Naive thymus-derived CD4-positive, alpha-beta T cell (primary cell): ENCODE measurements at regions not wholly inside any gene's neighbourhood (a gene's known extent, or its start where the extent isn't known, plus 50 kb on each side); places are given as distances from the start of the nearest gene placed in this dataset.

Experiments used
- ATAC-seq: fragments of 150-1000 bp; cut with Tn5 transposase; 2 replicates; pipeline ENCODE4 v1.10.0; 2021; ENCODE audit warnings: mild to moderate bottlenecking, moderate library complexity
- CTCF ChIA-PET: fragments of 350-600 bp; sonication (Branson Sonifier 250); formaldehyde crosslinking; loops from one replicate; lab custom pipeline; 2021; ENCODE audit warnings: antibody characterized with exemption; lab: Charles Lee
- POLR2A ChIA-PET: fragments of 350-600 bp; sonication (Branson Sonifier 250); formaldehyde crosslinking; loops from one replicate; lab custom pipeline; 2021; ENCODE audit warnings: antibody characterized with exemption, inconsistent platforms; lab: Charles Lee
- DNase-seq, 9 donors: peaks; one replicate each; pipeline versions ENCODE4 v3.0.0 to v3.0.0-alpha.2; 2020 to 2022; ENCODE audit warnings: mixed read lengths in 1 of 9
- H3K27ac ChIP-seq: one replicate; pipeline ENCODE4 v1.7.0; 2013; ENCODE audit warnings: mild to moderate bottlenecking, low read depth, low read length, moderate library complexity
- H3K27me3 ChIP-seq, 2 donors: one replicate each; pipeline ENCODE4 v1.7.0; 2013; ENCODE audit warnings: low read length in 2 of 2, mild to moderate bottlenecking in 2 of 2, moderate library complexity in 2 of 2; ENCODE audit not compliant: control insufficient read depth in 2 of 2, insufficient read depth in 2 of 2
- H3K36me3 ChIP-seq, 3 experiments: 1 replicate in 2 of 3; 2 replicates in 1 of 3; pipeline ENCODE4 v1.7.0; 2013; ENCODE audit warnings: low read length in 3 of 3, mild to moderate bottlenecking in 3 of 3, moderate library complexity in 1 of 3; ENCODE audit not compliant: insufficient read depth in 3 of 3, control insufficient read depth in 2 of 3
- H3K4me1 ChIP-seq, 2 donors: one replicate each; pipeline ENCODE4 v1.7.0; 2013; ENCODE audit warnings: low read length in 2 of 2, mild to moderate bottlenecking in 2 of 2, moderate library complexity in 1 of 2; ENCODE audit not compliant: control insufficient read depth in 2 of 2, insufficient read depth in 2 of 2
- H3K4me3 ChIP-seq: 2 replicates; pipeline ENCODE4 v1.7.0; 2013; ENCODE audit warnings: mild to moderate bottlenecking, low read length
- H3K9me3 ChIP-seq, 3 experiments: 1 replicate in 2 of 3; 2 replicates in 1 of 3; pipeline ENCODE4 v1.7.0; 2013; ENCODE audit warnings: low read length in 3 of 3; ENCODE audit not compliant: control insufficient read depth in 2 of 3
- H3K27ac Mint-ChIP-seq, 9 donors: one replicate each; pipeline ENCODE4 v1.8.0; 2020 to 2022; ENCODE audit warnings: mixed read lengths in 9 of 9, mild to moderate bottlenecking in 8 of 9, moderate library complexity in 5 of 9, inconsistent platforms in 2 of 9
- H3K27me3 Mint-ChIP-seq, 5 donors: one replicate each; pipeline ENCODE4 v1.8.0; 2021 to 2022; ENCODE audit warnings: mixed read lengths in 5 of 5, mild to moderate bottlenecking in 1 of 5
- H3K36me3 Mint-ChIP-seq, 5 donors: one replicate each; pipeline ENCODE4 v1.8.0; 2020 to 2022; ENCODE audit warnings: mixed read lengths in 5 of 5, mild to moderate bottlenecking in 3 of 5, inconsistent platforms in 1 of 5
- H3K4me1 Mint-ChIP-seq, 7 donors: one replicate each; pipeline ENCODE4 v1.8.0; 2020 to 2022; ENCODE audit warnings: mixed read lengths in 7 of 7, mild to moderate bottlenecking in 3 of 7, inconsistent platforms in 1 of 7
- H3K4me3 Mint-ChIP-seq, 10 donors: one replicate each; pipeline ENCODE4 v1.8.0; 2020 to 2022; ENCODE audit warnings: mild to moderate bottlenecking in 10 of 10, mixed read lengths in 10 of 10, moderate library complexity in 6 of 10, inconsistent platforms in 2 of 10
- H3K9me3 Mint-ChIP-seq, 11 donors: one replicate each; pipeline ENCODE4 v1.8.0; 2020 to 2022; ENCODE audit warnings: mixed read lengths in 11 of 11, mild to moderate bottlenecking in 4 of 11, inconsistent platforms in 1 of 11, moderate library complexity in 1 of 11
- intact Hi-C, 2 donors: fragments of 100-400 bp; cut with micrococcal nuclease; formaldehyde crosslinking; loops; one replicate each; pipeline ENCODE4 v1.15.1; 2023

DNA sequence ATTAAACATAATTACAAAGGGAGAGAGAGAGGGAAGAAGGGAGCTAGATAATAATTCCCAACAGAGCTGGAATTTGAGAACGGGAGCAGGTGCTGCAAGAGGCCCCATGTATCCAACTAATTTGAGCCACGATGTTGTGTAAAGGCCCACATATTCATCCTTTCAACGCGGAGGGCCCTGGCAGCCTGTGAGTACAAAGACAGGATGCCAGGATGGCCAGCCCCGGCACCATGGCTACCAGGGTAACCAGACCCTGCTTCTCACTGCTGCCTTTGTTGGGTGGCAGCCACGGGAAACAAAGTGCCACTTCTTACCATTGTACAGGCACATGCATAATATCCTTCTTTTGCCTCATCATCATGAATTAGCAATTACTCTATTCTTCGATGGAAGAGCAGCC is 492.0 kb upstream of the NRSN1 start:
- H3K27ac ChIP-seq, result no peak overlapping the region
- no peaks in the 10 kb centered on the region for H3K4me1 Mint-ChIP-seq
- H3K27me3 Mint-ChIP-seq, result no peaks in the 10 kb centered on the region
- intact Hi-C loops, result no loop called here
- no peaks in the 10 kb centered on the region for H3K9me3 ChIP-seq
- no peak overlapping the region for H3K4me3 Mint-ChIP-seq
- DNase-seq, result no peak
- H3K9me3 Mint-ChIP-seq, result peaks cover 0 to 8% (median 0%) of the 10 kb centered on the region in 11 donors
- H3K36me3 Mint-ChIP-seq, result no peaks in the 10 kb centered on the region
- ChIA-PET CTCF (interaction anchor here (0.5 kb wide), 1 partner anchor 126 kb away, joined by 3 read pairs; no protein-coding TSS in a partner anchor), POLR2A (no interaction called here)
- H3K4me1 ChIP-seq, result no peaks in the 10 kb centered on the region
- H3K36me3 ChIP-seq, result no peaks in the 10 kb centered on the region
- no peak for ATAC-seq
- H3K27ac Mint-ChIP-seq, result no peak overlapping the region
- no peaks in the 10 kb centered on the region for H3K27me3 ChIP-seq
- no peak overlapping the region for H3K4me3 ChIP-seq

- H3K4me1 ChIP-seq, result no peaks in the 10 kb centered on the region
- CTCF ChIA-PET, result no interaction called here
- intact Hi-C loops, result no loop called here
These were observed 490.9 kb upstream of the NRSN1 start for GRCh38 chr6:23635150-23635549.

DNA sequence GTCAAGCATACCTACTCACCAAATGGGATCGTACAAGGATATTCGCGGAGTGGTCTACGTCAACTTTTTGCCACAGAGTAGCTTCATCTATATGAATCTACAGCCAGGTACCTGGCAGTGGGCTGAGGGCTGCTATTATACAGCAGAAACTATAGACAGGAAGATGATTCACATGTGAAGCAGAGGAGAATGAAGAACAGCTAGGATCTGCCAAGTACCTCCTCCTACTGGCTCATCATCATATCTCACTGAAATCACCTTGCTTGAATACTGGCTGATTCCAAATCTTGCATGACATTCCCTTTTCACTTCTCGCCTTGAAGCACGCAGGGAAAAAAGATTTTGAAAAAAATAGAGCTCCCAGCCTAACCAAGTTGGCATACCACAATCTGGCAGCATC is 488.7 kb upstream of the NRSN1 start:
- Mint-ChIP-seq H3K4me1 (no peaks in the 10 kb centered on the region), H3K4me3 (no peak overlapping the region), H3K27ac (no peak overlapping the region), H3K27me3 (no peaks in the 10 kb centered on the region), H3K9me3 (peaks cover 0 to 7% (median 0%) of the 10 kb centered on the region in 11 donors), H3K36me3 (no peaks in the 10 kb centered on the region)
- POLR2A ChIA-PET, result no interaction called here
- H3K27ac ChIP-seq, result no peak overlapping the region
- H3K27me3 ChIP-seq, result no peaks in the 10 kb centered on the region
- no peak for DNase-seq
- intact Hi-C loops, result no loop called here
- no peaks in the 10 kb centered on the region for H3K9me3 ChIP-seq
- CTCF ChIA-PET, result no interaction called here
- H3K36me3 ChIP-seq, result no peaks in the 10 kb centered on the region
- no peaks in the 10 kb centered on the region for H3K4me1 ChIP-seq
- no peak for ATAC-seq
- H3K4me3 ChIP-seq, result no peak overlapping the region

More at GRCh38 chr6:23635150-23635549, 490.9 kb upstream of the NRSN1 start:
- H3K36me3 Mint-ChIP-seq, result no peaks in the 10 kb centered on the region
- ATAC-seq (no peak), DNase-seq (no peak)
- POLR2A ChIA-PET, result no interaction called here
- H3K27me3 Mint-ChIP-seq, result no peaks in the 10 kb centered on the region
- H3K4me3 ChIP-seq, result no peak overlapping the region
- H3K4me3 Mint-ChIP-seq, result no peak overlapping the region
- peaks cover 0 to 8% (median 0%) of the 10 kb centered on the region in 11 donors for H3K9me3 Mint-ChIP-seq
- H3K4me1 Mint-ChIP-seq, result no peaks in the 10 kb centered on the region
- no peaks in the 10 kb centered on the region for H3K36me3 ChIP-seq
- H3K27ac ChIP-seq, result no peak overlapping the region
- H3K27ac Mint-ChIP-seq, result no peak overlapping the region
- H3K9me3 ChIP-seq, result no peaks in the 10 kb centered on the region
- no peaks in the 10 kb centered on the region for H3K27me3 ChIP-seq

- Histone ChIP-seq H3K36me3 (no peaks in the 10 kb centered on the region), H3K4me3 (no peak overlapping the region), H3K4me1 (no peaks in the 10 kb centered on the region), H3K27me3 (no peaks in the 10 kb centered on the region), H3K9me3 (no peaks in the 10 kb centered on the region), H3K27ac (no peak overlapping the region)
- DNase-seq, result no peak
- intact Hi-C loops, result no loop called here
- ChIA-PET POLR2A (no interaction called here), CTCF (no interaction called here)
- Mint-ChIP-seq H3K4me3 (no peak overlapping the region), H3K27me3 (no peaks in the 10 kb centered on the region), H3K27ac (no peak overlapping the region), H3K36me3 (no peaks in the 10 kb centered on the region), H3K4me1 (no peaks in the 10 kb centered on the region), H3K9me3 (peaks cover 0 to 2% (median 0%) of the 10 kb centered on the region in 11 donors)
- ATAC-seq, result no peak
These were observed 483.2 kb upstream of the NRSN1 start for GRCh38 chr6:23642849-23643248.

DNA sequence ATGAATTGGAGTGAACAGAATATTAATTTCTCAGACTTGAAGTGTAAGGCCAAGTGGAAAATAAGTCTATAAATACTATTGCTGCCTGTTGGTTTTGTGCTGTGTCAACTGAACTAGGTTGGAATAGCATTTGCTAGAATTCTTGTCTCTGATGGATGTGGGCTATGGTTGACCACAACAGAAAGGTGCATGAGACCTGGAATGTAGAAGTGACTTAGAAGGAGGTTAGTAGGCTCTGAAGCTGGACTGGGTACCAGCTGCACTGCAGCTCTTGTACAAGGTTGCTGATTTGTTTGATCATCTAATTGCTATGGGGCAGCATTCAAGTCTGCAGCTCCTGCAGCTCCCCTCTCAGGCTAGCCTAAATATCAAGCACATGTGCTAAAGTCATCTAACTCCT is 479.0 kb upstream of the NRSN1 start:
- ATAC-seq (no peak), DNase-seq (no peak)
- H3K9me3 Mint-ChIP-seq, result peaks cover 0 to 2% (median 0%) of the 10 kb centered on the region in 11 donors
- Histone ChIP-seq H3K27me3 (no peaks in the 10 kb centered on the region), H3K27ac (no peak overlapping the region), H3K9me3 (no peaks in the 10 kb centered on the region), H3K36me3 (no peaks in the 10 kb centered on the region), H3K4me3 (no peak overlapping the region), H3K4me1 (no peaks in the 10 kb centered on the region)
- no peak overlapping the region for H3K4me3 Mint-ChIP-seq
- ChIA-PET CTCF (no interaction called here), POLR2A (no interaction called here)
- H3K4me1 Mint-ChIP-seq, result no peaks in the 10 kb centered on the region
- H3K27ac Mint-ChIP-seq, result no peak overlapping the region
- no peaks in the 10 kb centered on the region for H3K36me3 Mint-ChIP-seq
- intact Hi-C loops, result no loop called here
- no peaks in the 10 kb centered on the region for H3K27me3 Mint-ChIP-seq

DNA sequence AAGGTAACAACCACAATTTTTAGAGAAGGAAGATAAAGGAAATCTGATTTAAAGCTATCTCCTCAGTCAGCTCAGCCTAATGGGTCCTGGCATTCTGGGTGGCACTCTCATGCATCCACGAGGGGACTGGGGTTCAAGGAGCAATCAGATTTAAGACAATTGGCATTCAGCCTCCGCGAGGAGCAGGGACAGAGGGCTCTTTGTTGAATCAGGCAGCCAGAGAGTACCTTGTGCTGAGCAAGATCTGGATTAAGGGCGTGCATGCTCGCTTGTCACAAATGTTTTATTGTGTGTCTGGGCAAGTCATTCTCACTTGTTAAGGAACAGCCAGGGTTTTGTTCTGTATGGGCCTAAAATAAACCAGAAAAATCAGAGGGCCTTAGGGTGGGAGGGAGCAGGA is 475.3 kb upstream of the NRSN1 start:
- CTCF ChIA-PET, result no interaction called here
- no peaks in the 10 kb centered on the region for H3K36me3 Mint-ChIP-seq
- H3K4me1 ChIP-seq, result no peaks in the 10 kb centered on the region
- H3K4me3 ChIP-seq, result no peak overlapping the region
- DNase-seq, result no peak
- no peaks in the 10 kb centered on the region for H3K4me1 Mint-ChIP-seq
- peaks cover 0 to 2% (median 0%) of the 10 kb centered on the region in 11 donors for H3K9me3 Mint-ChIP-seq
- POLR2A ChIA-PET, result no interaction called here
- no peaks in the 10 kb centered on the region for H3K9me3 ChIP-seq
- H3K4me3 Mint-ChIP-seq, result no peak overlapping the region
- no peak for ATAC-seq
- no peaks in the 10 kb centered on the region for H3K27me3 Mint-ChIP-seq
- no peaks in the 10 kb centered on the region for H3K27me3 ChIP-seq
- H3K27ac Mint-ChIP-seq, result no peak overlapping the region
- no peak overlapping the region for H3K27ac ChIP-seq
- intact Hi-C loops, result no loop called here
- H3K36me3 ChIP-seq, result no peaks in the 10 kb centered on the region

GRCh38 chr6:23654745-23655144 is 471.3 kb upstream of the NRSN1 start:
- POLR2A ChIA-PET, result no interaction called here
- CTCF ChIA-PET, result interaction anchor here (1.1 kb wide), 1 partner anchor 11 kb away, joined by 3 read pairs; no protein-coding TSS in a partner anchor
- H3K9me3 ChIP-seq, result no peaks in the 10 kb centered on the region

More at GRCh38 chr6:23654745-23655144, 471.3 kb upstream of the NRSN1 start:
- H3K36me3 ChIP-seq, result no peaks in the 10 kb centered on the region
- intact Hi-C loops, result no loop called here
- no peak overlapping the region for H3K4me3 ChIP-seq
- ATAC-seq, result no peak
- H3K27ac ChIP-seq, result no peak overlapping the region
- no peak overlapping the region for H3K27ac Mint-ChIP-seq
- peaks cover 0 to 4% (median 0%) of the 10 kb centered on the region in 11 donors for H3K9me3 Mint-ChIP-seq
- no peaks in the 10 kb centered on the region for H3K36me3 Mint-ChIP-seq
- DNase-seq, result no peak
- peaks cover 0 to 7% (median 0%) of the 10 kb centered on the region in 5 donors for H3K27me3 Mint-ChIP-seq
- H3K4me1 Mint-ChIP-seq, result no peaks in the 10 kb centered on the region
- H3K4me3 Mint-ChIP-seq, result no peak overlapping the region
- H3K4me1 ChIP-seq, result no peaks in the 10 kb centered on the region
- H3K27me3 ChIP-seq, result no peaks in the 10 kb centered on the region
